HEK293 (cell line): ENCODE measurements at regions not wholly inside any gene's neighbourhood (a gene's known extent, or its start where the extent isn't known, plus 50 kb on each side); places are given as distances from the start of the nearest gene placed in this dataset.

Experiments used
- CTCF ChIA-PET: fragments of 350-600 bp; formaldehyde crosslinking; extraction: SDS; loops from one replicate; lab custom pipeline; 2021; ENCODE audit warnings: antibody characterized with exemption; lab: Yijun Ruan, JAX
- POLR2A ChIA-PET: fragments of 300-600 bp; formaldehyde crosslinking; extraction: SDS; loops from one replicate; lab custom pipeline; 2020; ENCODE audit warnings: antibody characterized with exemption, inconsistent platforms; lab: Yijun Ruan, JAX
- H3K27ac ChIP-seq: fragments of 200-500 bp; sonication (Bioruptor generic); 2 replicates; pipeline ENCODE4 v1.5.1; 2014; ENCODE audit warnings: low read depth, low read length, control low read depth, inconsistent platforms; ENCODE audit errors: extremely low read depth
- H3K36me3 ChIP-seq, 2 experiments: fragments of 200-500 bp in 1 of 2; sonication (Bioruptor generic) in 1 of 2; 1 replicate in 1 of 2; 2 replicates in 1 of 2; pipeline ENCODE4 v1.5.1; 2014 to 2017; ENCODE audit warnings: inconsistent platforms in 2 of 2, low read length in 2 of 2; ENCODE audit not compliant: control insufficient read depth in 2 of 2, insufficient read depth in 1 of 2
- H3K4me1 ChIP-seq: fragments of 200-500 bp; sonication (Bioruptor generic); 2 replicates; pipeline ENCODE4 v1.5.1; 2014; ENCODE audit warnings: mild to moderate bottlenecking, low read length, inconsistent platforms; ENCODE audit not compliant: control insufficient read depth, insufficient read depth
- H3K4me3 ChIP-seq: 2 replicates; pipeline ENCODE4 v1.5.1; 2011; ENCODE audit warnings: low read depth, mild to moderate bottlenecking, control low read depth, low read length, moderate library complexity
- H3K9me3 ChIP-seq: fragments of 200-500 bp; sonication (Bioruptor generic); 2 replicates; pipeline ENCODE4 v1.5.1; 2014; ENCODE audit warnings: low read depth, low read length, inconsistent platforms; ENCODE audit not compliant: control insufficient read depth, insufficient read depth
- KLF1 ChIP-seq: fragments of 450-650 bp; formaldehyde crosslinking; IDR thresholded peaks from 2 replicates; pipeline ENCODE4 v1.5.1; 2016; ENCODE audit warnings: missing biosample characterization, missing genetic modification characterization
- PATZ1 ChIP-seq: fragments of 450-650 bp; formaldehyde crosslinking; IDR thresholded peaks from 2 replicates; pipeline ENCODE4 v1.5.1; 2016; ENCODE audit warnings: missing biosample characterization, missing genetic modification characterization
- PRDM2 ChIP-seq: fragments of 450-650 bp; formaldehyde crosslinking; IDR thresholded peaks from 2 replicates; pipeline ENCODE4 v1.5.1; 2016; ENCODE audit warnings: missing biosample characterization, missing genetic modification characterization, borderline replicate concordance
- PRDM4 ChIP-seq: fragments of 450-650 bp; formaldehyde crosslinking; IDR thresholded peaks from 2 replicates; pipeline ENCODE4 v1.5.1; 2017; ENCODE audit warnings: missing biosample characterization, missing genetic modification characterization
- YY1 ChIP-seq: fragments of 450-650 bp; formaldehyde crosslinking; IDR thresholded peaks from 2 replicates; pipeline ENCODE4 v1.5.1; 2018; ENCODE audit warnings: missing biosample characterization, missing genetic modification characterization
- ZFHX2 ChIP-seq: fragments of 450-650 bp; formaldehyde crosslinking; conservative IDR thresholded peaks from 2 replicates; pipeline ENCODE4 v1.5.1; 2016; ENCODE audit warnings: missing biosample characterization, missing genetic modification characterization
- ZNF2 ChIP-seq: fragments of 450-650 bp; formaldehyde crosslinking; IDR thresholded peaks from 2 replicates; pipeline ENCODE4 v1.5.1; 2016; ENCODE audit warnings: missing biosample characterization, missing genetic modification characterization
- ZNF211 ChIP-seq: fragments of 450-650 bp; formaldehyde crosslinking; IDR thresholded peaks from 2 replicates; pipeline ENCODE4 v1.5.1; 2016; ENCODE audit warnings: low read depth, missing biosample characterization, missing genetic modification characterization
- ZNF548 ChIP-seq: fragments of 450-650 bp; formaldehyde crosslinking; IDR thresholded peaks from 2 replicates; pipeline ENCODE4 v1.5.1; 2016; ENCODE audit warnings: missing biosample characterization, missing genetic modification characterization
- ZNF610 ChIP-seq: fragments of 450-650 bp; formaldehyde crosslinking; IDR thresholded peaks from 2 replicates; pipeline ENCODE4 v1.5.1; 2016; ENCODE audit warnings: missing biosample characterization, missing genetic modification characterization, borderline replicate concordance
- ZNF623 ChIP-seq: fragments of 450-650 bp; formaldehyde crosslinking; IDR thresholded peaks from 2 replicates; pipeline ENCODE4 v1.5.1; 2016; ENCODE audit warnings: missing biosample characterization, missing genetic modification characterization
- ZNF658 ChIP-seq: fragments of 450-650 bp; formaldehyde crosslinking; IDR thresholded peaks from 2 replicates; pipeline ENCODE4; 2016; ENCODE audit warnings: missing biosample characterization, missing genetic modification characterization
- ZNF704 ChIP-seq: fragments of 450-650 bp; formaldehyde crosslinking; IDR thresholded peaks from 2 replicates; pipeline ENCODE4 v1.5.1; 2016; ENCODE audit warnings: missing biosample characterization, missing genetic modification characterization
- ZNF777 ChIP-seq: fragments of 450-650 bp; formaldehyde crosslinking; IDR thresholded peaks from 2 replicates; pipeline ENCODE4 v1.5.1; 2017; ENCODE audit warnings: missing biosample characterization, missing genetic modification characterization, borderline replicate concordance
- TF ChIP-seq, protein P1 (sequence below): sonication (generic); formaldehyde crosslinking; IDR thresholded peaks from 2 replicates; pipeline ENCODE4 v1.8.1; 2022; ENCODE audit warnings: mild to moderate bottlenecking, moderate library complexity, missing genetic modification reagents
- TF ChIP-seq, protein P2 (sequence below): fragments of 450-650 bp; formaldehyde crosslinking; conservative IDR thresholded peaks from 2 replicates; pipeline ENCODE4 v1.5.1; 2016; ENCODE audit warnings: low read depth, missing biosample characterization, missing genetic modification characterization
- TF ChIP-seq, protein P3 (sequence below): fragments of 450-650 bp; formaldehyde crosslinking; IDR thresholded peaks from 2 replicates; pipeline ENCODE4 v1.5.1; 2016; ENCODE audit warnings: missing biosample characterization, missing genetic modification characterization, borderline replicate concordance

DNA sequence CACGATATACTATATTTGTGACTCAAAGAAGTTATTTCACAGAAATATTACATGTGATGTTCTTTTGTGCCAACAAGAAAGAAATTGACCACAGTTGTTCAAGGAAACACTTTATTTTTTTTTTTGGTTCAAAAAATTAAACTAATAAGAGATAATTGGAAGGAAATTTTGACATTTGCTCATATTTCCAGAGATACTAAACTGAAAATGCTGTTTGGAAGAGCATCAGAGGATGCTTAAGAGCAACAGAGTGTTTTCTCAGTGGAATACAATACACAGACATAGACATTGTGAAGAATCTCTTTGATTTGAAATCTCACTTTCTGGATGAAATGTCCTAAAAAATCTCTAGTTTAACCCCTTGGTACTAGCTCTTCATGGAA lies 760.4 kb upstream of the CXADR start:
- Histone ChIP-seq H3K27ac (no peak overlapping the region), H3K4me3 (no peak overlapping the region), H3K36me3 (no peaks in the 10 kb centered on the region), H3K4me1 (peaks cover 2% of the 10 kb centered on the region; the same call in 1 of the 2 replicates), H3K9me3 (no peaks in the 10 kb centered on the region)
- POLR2A ChIA-PET: no interaction called here
- TF ChIP-seq PATZ1: no peak
- TF ChIP-seq, protein P1, sequence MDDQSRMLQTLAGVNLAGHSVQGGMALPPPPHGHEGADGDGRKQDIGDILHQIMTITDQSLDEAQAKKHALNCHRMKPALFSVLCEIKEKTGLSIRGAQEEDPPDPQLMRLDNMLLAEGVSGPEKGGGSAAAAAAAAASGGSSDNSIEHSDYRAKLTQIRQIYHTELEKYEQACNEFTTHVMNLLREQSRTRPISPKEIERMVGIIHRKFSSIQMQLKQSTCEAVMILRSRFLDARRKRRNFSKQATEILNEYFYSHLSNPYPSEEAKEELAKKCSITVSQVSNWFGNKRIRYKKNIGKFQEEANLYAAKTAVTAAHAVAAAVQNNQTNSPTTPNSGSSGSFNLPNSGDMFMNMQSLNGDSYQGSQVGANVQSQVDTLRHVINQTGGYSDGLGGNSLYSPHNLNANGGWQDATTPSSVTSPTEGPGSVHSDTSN (CRISPR knock-in tag): no peak
- no peak for TF ChIP-seq ZNF704 (tag by site-specific recombination)
- no peak for TF ChIP-seq ZFHX2 (tag by site-specific recombination)
- TF ChIP-seq ZNF777: no peak
- no peak for TF ChIP-seq ZNF610
- TF ChIP-seq ZNF2 (tag by site-specific recombination): no peak
- TF ChIP-seq ZNF623 (tag by site-specific recombination): no peak
- no peak for TF ChIP-seq ZNF658
- CTCF ChIA-PET: no interaction called here

GRCh38 chr21:16755061-16755460 lies 757.8 kb upstream of the CXADR start:
- no peak overlapping the region for H3K27ac ChIP-seq
- H3K4me1 ChIP-seq: peaks cover 2% of the 10 kb centered on the region; the same call in 1 of the 2 replicates
- POLR2A ChIA-PET: no interaction called here
- CTCF ChIA-PET: no interaction called here
- H3K9me3 ChIP-seq: no peaks in the 10 kb centered on the region
- H3K4me3 ChIP-seq: no peak overlapping the region
- no peaks in the 10 kb centered on the region for H3K36me3 ChIP-seq
- TF ChIP-seq, protein P2, sequence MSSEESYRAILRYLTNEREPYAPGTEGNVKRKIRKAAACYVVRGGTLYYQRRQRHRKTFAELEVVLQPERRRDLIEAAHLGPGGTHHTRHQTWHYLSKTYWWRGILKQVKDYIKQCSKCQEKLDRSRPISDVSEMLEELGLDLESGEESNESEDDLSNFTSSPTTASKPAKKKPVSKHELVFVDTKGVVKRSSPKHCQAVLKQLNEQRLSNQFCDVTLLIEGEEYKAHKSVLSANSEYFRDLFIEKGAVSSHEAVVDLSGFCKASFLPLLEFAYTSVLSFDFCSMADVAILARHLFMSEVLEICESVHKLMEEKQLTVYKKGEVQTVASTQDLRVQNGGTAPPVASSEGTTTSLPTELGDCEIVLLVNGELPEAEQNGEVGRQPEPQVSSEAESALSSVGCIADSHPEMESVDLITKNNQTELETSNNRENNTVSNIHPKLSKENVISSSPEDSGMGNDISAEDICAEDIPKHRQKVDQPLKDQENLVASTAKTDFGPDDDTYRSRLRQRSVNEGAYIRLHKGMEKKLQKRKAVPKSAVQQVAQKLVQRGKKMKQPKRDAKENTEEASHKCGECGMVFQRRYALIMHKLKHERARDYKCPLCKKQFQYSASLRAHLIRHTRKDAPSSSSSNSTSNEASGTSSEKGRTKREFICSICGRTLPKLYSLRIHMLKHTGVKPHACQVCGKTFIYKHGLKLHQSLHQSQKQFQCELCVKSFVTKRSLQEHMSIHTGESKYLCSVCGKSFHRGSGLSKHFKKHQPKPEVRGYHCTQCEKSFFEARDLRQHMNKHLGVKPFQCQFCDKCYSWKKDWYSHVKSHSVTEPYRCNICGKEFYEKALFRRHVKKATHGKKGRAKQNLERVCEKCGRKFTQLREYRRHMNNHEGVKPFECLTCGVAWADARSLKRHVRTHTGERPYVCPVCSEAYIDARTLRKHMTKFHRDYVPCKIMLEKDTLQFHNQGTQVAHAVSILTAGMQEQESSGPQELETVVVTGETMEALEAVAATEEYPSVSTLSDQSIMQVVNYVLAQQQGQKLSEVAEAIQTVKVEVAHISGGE: no peak
- TF ChIP-seq YY1 (tag by site-specific recombination): no peak
- TF ChIP-seq ZNF211 (tag by site-specific recombination): no peak
- no peak for TF ChIP-seq PRDM4 (tag by site-specific recombination)
- no peak for TF ChIP-seq KLF1 (tag by site-specific recombination)
- TF ChIP-seq, protein P3, sequence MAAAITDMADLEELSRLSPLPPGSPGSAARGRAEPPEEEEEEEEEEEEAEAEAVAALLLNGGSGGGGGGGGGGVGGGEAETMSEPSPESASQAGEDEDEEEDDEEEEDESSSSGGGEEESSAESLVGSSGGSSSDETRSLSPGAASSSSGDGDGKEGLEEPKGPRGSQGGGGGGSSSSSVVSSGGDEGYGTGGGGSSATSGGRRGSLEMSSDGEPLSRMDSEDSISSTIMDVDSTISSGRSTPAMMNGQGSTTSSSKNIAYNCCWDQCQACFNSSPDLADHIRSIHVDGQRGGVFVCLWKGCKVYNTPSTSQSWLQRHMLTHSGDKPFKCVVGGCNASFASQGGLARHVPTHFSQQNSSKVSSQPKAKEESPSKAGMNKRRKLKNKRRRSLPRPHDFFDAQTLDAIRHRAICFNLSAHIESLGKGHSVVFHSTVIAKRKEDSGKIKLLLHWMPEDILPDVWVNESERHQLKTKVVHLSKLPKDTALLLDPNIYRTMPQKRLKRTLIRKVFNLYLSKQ (tag by site-specific recombination): no peak
- no peak for TF ChIP-seq PRDM2
- no peak for TF ChIP-seq ZNF548
